GM18907 (cell line): ENCODE measurements at regions not wholly inside any gene's neighbourhood (a gene's known extent, or its start where the extent isn't known, plus 50 kb on each side); places are given as distances from the start of the nearest gene placed in this dataset.
"Not testable (repeated sequence)": the region's sequence is repeated elsewhere in the genome, so short reads cannot be mapped to it uniquely, and the experiment has no call there.

Experiments
- ATAC-seq: cut with Tn5 transposase; IDR thresholded peaks from one replicate; pipeline ENCODE4 v1.9.1; 2021; ENCODE audit warnings: mild to moderate bottlenecking, moderate library complexity; ENCODE audit not compliant: unreplicated experiment

- no peak for ATAC-seq
These were observed 1398.0 kb upstream of the NXPH2 start for GRCh38 chr2:140178234-140178633.

GRCh38 chr2:140177086-140177485 lies 1396.9 kb upstream of the NXPH2 start:
- no peak for ATAC-seq

GRCh38 chr2:140173790-140174189 lies 1393.6 kb upstream of the NXPH2 start:
- no peak for ATAC-seq

- ATAC-seq: no peak
These were observed 1384.3 kb upstream of the NXPH2 start for GRCh38 chr2:140164449-140164848.

GRCh38 chr2:140158259-140158658 lies 1378.1 kb upstream of the NXPH2 start:
- ATAC-seq: no peak

GRCh38 chr2:140157816-140158215 lies 1377.6 kb upstream of the NXPH2 start:
- ATAC-seq: no peak

GRCh38 chr2:140154706-140155105 lies 1374.5 kb upstream of the NXPH2 start:
- no peak for ATAC-seq

- no peak for ATAC-seq
These were observed 1374.1 kb upstream of the NXPH2 start for GRCh38 chr2:140154271-140154670.

- no peak for ATAC-seq
These were observed 1364.4 kb upstream of the NXPH2 start for GRCh38 chr2:140144611-140145010.

GRCh38 chr2:140138736-140139135 lies 1358.5 kb upstream of the NXPH2 start:
- ATAC-seq: no peak

- no peak for ATAC-seq
These were observed 1356.7 kb upstream of the NXPH2 start for GRCh38 chr2:140136861-140137260.

- ATAC-seq: no peak
These were observed 1356.2 kb upstream of the NXPH2 start for GRCh38 chr2:140136366-140136765.

GRCh38 chr2:140128909-140129308 lies 1348.7 kb upstream of the NXPH2 start:
- ATAC-seq: no peak

- ATAC-seq: no peak
These were observed 1341.8 kb upstream of the NXPH2 start for GRCh38 chr2:140122001-140122400.

- ATAC-seq: no peak
These were observed 1337.2 kb upstream of the NXPH2 start for GRCh38 chr2:140117386-140117785.

- no peak for ATAC-seq
These were observed 1328.7 kb upstream of the NXPH2 start for GRCh38 chr2:140108706-140109475.

- no peak for ATAC-seq
These were observed 1311.7 kb upstream of the NXPH2 start for GRCh38 chr2:140091926-140092325.

GRCh38 chr2:140086964-140087363 lies 1306.8 kb upstream of the NXPH2 start:
- no peak for ATAC-seq

GRCh38 chr2:140085674-140086073 lies 1305.5 kb upstream of the NXPH2 start:
- no peak for ATAC-seq

GRCh38 chr2:140079038-140079437 lies 1298.8 kb upstream of the NXPH2 start:
- ATAC-seq: no peak

- no peak for ATAC-seq
These were observed 1296.0 kb upstream of the NXPH2 start for GRCh38 chr2:140076164-140076563.

GRCh38 chr2:140073763-140074162 lies 1293.6 kb upstream of the NXPH2 start:
- not testable (repeated sequence) for ATAC-seq

GRCh38 chr2:140067661-140068060 lies 1287.5 kb upstream of the NXPH2 start:
- no peak for ATAC-seq
